Glutamatergic neuron (in vitro differentiated cells): ENCODE measurements at regions not wholly inside any gene's neighbourhood (a gene's known extent, or its start where the extent isn't known, plus 50 kb on each side); places are given as distances from the start of the nearest gene placed in this dataset.

Experiments used
- DNase-seq: peaks from one replicate; pipeline ENCODE4 v3.0.0; 2022
- H3K27ac Mint-ChIP-seq: one replicate; pipeline ENCODE4 v1.8.0; 2020; ENCODE audit warnings: mild to moderate bottlenecking, mixed read lengths, inconsistent platforms; ENCODE audit not compliant: unreplicated experiment
- H3K27me3 Mint-ChIP-seq: one replicate; pipeline ENCODE4 v1.8.0; 2020; ENCODE audit warnings: mild to moderate bottlenecking, moderate library complexity, mixed read lengths, inconsistent platforms; ENCODE audit not compliant: unreplicated experiment
- H3K36me3 Mint-ChIP-seq: one replicate; pipeline ENCODE4 v1.8.0; 2020; ENCODE audit warnings: mild to moderate bottlenecking, mixed read lengths, inconsistent platforms; ENCODE audit not compliant: unreplicated experiment
- H3K4me1 Mint-ChIP-seq: one replicate; pipeline ENCODE4 v1.8.0; 2020; ENCODE audit warnings: mild to moderate bottlenecking, low read depth, mixed read lengths, inconsistent platforms; ENCODE audit not compliant: unreplicated experiment
- H3K4me3 Mint-ChIP-seq: one replicate; pipeline ENCODE4 v1.8.0; 2020; ENCODE audit warnings: mild to moderate bottlenecking, mixed read lengths, inconsistent platforms; ENCODE audit not compliant: unreplicated experiment
- H3K9me3 Mint-ChIP-seq: one replicate; pipeline ENCODE4 v1.8.0; 2020; ENCODE audit warnings: mild to moderate bottlenecking, moderate library complexity, mixed read lengths, inconsistent platforms; ENCODE audit not compliant: unreplicated experiment
- TF ChIP-seq, protein P1 (sequence below): fragments of 200-600 bp; sonication (generic); IDR thresholded peaks from one replicate; pipeline ENCODE4 v1.5.0; 2021; ENCODE audit not compliant: partially characterized antibody, unreplicated experiment

DNA sequence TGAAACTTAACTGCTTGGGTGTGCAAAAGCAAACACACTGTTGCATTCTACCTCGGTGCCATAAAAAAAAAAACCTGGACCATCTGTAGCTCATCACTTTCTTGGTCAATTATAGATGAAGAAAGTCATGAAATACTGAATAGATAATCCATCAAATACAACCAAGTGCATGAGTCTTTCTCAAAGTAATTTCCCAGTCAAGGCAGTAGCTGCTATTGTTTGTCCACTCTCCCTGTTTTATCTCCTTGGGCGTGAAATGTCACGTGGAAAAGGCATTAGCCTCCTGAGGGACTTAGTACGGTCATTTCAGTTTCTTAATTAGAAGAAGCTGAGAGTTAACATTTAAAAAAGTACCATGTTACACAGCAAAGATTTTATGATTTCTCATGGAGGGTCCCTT lies 1697.9 kb downstream of the PCDH9 start:
- Mint-ChIP-seq H3K27me3 (no peaks in the 10 kb centered on the region), H3K36me3 (no peaks in the 10 kb centered on the region), H3K4me1 (peaks cover 9% of the 10 kb centered on the region), H3K4me3 (no peak overlapping the region), H3K9me3 (no peaks in the 10 kb centered on the region), H3K27ac (peak overlapping the region; percentile 39)
- DNase-seq: no peak
- TF ChIP-seq, protein P1, sequence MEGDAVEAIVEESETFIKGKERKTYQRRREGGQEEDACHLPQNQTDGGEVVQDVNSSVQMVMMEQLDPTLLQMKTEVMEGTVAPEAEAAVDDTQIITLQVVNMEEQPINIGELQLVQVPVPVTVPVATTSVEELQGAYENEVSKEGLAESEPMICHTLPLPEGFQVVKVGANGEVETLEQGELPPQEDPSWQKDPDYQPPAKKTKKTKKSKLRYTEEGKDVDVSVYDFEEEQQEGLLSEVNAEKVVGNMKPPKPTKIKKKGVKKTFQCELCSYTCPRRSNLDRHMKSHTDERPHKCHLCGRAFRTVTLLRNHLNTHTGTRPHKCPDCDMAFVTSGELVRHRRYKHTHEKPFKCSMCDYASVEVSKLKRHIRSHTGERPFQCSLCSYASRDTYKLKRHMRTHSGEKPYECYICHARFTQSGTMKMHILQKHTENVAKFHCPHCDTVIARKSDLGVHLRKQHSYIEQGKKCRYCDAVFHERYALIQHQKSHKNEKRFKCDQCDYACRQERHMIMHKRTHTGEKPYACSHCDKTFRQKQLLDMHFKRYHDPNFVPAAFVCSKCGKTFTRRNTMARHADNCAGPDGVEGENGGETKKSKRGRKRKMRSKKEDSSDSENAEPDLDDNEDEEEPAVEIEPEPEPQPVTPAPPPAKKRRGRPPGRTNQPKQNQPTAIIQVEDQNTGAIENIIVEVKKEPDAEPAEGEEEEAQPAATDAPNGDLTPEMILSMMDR: no peak

DNA sequence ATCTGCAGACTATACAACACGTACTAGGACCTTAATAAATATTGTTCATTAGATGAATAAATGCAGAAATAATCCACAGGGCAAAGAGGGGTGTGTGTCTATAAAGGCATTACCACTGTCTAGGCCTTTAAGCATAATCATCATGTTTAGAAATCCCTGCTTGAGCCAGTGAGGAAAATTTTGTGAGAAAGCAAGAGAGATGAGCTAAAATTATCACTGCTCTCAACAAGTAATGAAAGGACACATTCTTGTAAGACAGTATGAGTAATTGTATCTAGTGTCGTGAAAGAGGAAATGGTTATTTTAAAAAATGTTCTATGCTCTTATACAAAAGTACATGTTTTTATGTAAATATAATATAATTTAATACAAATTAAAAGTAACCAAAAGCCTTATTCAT lies 1699.4 kb downstream of the PCDH9 start:
- H3K27ac Mint-ChIP-seq: no peak overlapping the region
- no peak for DNase-seq
- H3K27me3 Mint-ChIP-seq: no peaks in the 10 kb centered on the region
- H3K4me3 Mint-ChIP-seq: no peak overlapping the region
- TF ChIP-seq, protein P1: no peak
- H3K9me3 Mint-ChIP-seq: no peaks in the 10 kb centered on the region
- H3K4me1 Mint-ChIP-seq: peaks cover 9% of the 10 kb centered on the region
- H3K36me3 Mint-ChIP-seq: no peaks in the 10 kb centered on the region

DNA sequence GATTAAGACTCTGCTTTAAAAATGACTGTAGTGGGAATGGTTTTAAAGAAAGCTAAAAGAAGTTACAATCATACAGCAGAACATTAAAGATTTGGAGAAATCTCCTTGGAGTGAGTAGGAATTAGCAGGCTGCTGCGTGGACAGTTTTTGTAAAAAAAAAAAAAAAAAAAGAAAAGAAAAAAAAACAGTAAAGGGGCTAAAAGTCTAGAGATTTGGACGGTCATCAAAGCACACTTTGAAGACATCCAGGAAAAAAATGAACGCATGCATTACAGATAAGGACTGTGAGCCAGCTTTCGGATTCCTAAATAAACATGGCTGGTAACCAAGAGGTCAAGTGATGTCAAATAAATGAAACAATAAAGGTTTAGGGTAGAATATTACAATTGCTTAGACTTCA lies 1700.6 kb downstream of the PCDH9 start:
- TF ChIP-seq, protein P1: no peak
- H3K4me3 Mint-ChIP-seq: no peak overlapping the region
- peaks cover 9% of the 10 kb centered on the region for H3K4me1 Mint-ChIP-seq
- H3K9me3 Mint-ChIP-seq: no peaks in the 10 kb centered on the region
- DNase-seq: no peak
- no peaks in the 10 kb centered on the region for H3K27me3 Mint-ChIP-seq
- no peak overlapping the region for H3K27ac Mint-ChIP-seq
- no peaks in the 10 kb centered on the region for H3K36me3 Mint-ChIP-seq

DNA sequence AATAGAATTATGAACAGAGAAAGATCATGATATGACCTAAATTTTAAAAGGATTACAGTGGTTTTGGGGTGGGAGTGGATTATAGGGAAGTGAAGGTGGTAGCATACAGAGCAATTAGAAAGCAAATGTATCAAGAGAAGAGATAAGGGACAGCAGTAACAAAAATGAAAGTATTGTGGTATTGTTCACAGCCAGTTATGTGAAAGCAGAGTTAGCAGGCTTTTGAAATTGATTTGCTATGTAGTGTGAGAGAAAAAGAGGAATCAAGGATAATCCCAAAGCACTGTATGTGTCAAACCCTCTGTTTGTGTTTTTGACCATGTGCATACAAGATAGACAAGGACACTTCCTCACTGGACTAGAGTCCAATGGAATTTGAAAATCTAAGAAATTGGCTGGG lies 1721.4 kb downstream of the PCDH9 start:
- Mint-ChIP-seq H3K27ac (no peak overlapping the region), H3K36me3 (peaks cover 4% of the 10 kb centered on the region), H3K27me3 (no peaks in the 10 kb centered on the region), H3K9me3 (no peaks in the 10 kb centered on the region), H3K4me1 (peaks cover 6% of the 10 kb centered on the region), H3K4me3 (no peak overlapping the region)
- no peak for DNase-seq
- TF ChIP-seq, protein P1: no peak

DNA sequence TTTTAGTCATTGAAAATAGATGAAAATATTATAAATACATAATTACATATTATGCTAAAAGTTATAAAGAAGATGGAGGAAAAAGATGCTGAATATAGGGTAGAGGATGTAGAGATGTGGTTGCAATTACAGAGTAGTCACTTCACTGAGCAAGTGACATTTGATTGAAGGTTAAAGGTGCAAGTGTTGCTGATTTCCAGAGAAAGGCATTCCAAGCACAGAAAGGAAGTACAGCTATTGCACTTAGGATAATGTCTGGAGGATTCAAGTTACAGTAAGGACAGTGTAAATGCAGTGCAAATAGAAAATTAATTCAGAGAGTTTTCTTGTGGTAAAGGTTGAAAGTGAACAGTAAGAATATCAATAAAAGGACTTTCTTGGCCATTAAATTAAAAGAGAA lies 1721.8 kb downstream of the PCDH9 start:
- no peaks in the 10 kb centered on the region for H3K9me3 Mint-ChIP-seq
- H3K27ac Mint-ChIP-seq: no peak overlapping the region
- DNase-seq: no peak
- TF ChIP-seq, protein P1: no peak
- H3K27me3 Mint-ChIP-seq: no peaks in the 10 kb centered on the region
- peaks cover 6% of the 10 kb centered on the region for H3K4me1 Mint-ChIP-seq
- no peak overlapping the region for H3K4me3 Mint-ChIP-seq
- peaks cover 4% of the 10 kb centered on the region for H3K36me3 Mint-ChIP-seq
